ENCODE measurements at regions not wholly inside any gene's neighbourhood (a gene's known extent, or its start where the extent isn't known, plus 50 kb on each side); places are given as distances from the start of the nearest gene placed in this dataset.

DNA sequence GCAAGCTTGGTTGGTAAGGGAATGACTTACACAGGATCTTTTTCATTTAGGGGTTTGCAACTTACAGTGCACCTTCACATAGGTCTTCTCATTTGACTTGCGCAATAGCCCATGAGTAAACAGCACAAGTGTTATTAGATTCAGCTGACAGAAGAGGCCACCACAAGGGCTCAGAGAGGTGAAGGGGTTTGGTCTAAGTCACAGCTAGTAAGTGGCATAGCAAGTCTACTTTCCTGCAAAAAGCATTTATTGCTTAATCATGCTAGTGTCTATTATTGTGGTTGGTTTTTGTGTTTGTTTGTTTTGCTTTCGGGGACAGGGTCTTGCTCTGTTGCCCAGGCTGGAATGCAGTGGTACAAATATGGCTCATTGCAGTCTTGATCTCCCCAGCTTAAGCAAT is 83.3 kb downstream of the SPRY1 start:
- TF ChIP-seq EZH2 (IDR thresholded peaks at IDR 0.05; ENCODE audit: insufficient read depth, poor library complexity, severe bottlenecking) = no peak
- TF ChIP-seq EZH2phosphoT487 (IDR thresholded peaks at IDR 0.05; ENCODE audit: insufficient read depth, low read depth) = no peak
